HepG2 (cell line): ENCODE measurements at regions not wholly inside any gene's neighbourhood (a gene's known extent, or its start where the extent isn't known, plus 50 kb on each side); places are given as distances from the start of the nearest gene placed in this dataset.

ENCODE experiments used
- POLR2AphosphoS5 ChIP-seq: IDR thresholded peaks from 2 replicates; pipeline ENCODE4 v1.6.1; 2012; ENCODE audit warnings: low read depth, low read length
- TF ChIP-seq, protein P1 (sequence below): sonication (generic); formaldehyde crosslinking; IDR thresholded peaks from 2 replicates; pipeline ENCODE4 v1.5.0; 2020; ENCODE audit warnings: mild to moderate bottlenecking, missing genetic modification reagents, moderate library complexity

DNA sequence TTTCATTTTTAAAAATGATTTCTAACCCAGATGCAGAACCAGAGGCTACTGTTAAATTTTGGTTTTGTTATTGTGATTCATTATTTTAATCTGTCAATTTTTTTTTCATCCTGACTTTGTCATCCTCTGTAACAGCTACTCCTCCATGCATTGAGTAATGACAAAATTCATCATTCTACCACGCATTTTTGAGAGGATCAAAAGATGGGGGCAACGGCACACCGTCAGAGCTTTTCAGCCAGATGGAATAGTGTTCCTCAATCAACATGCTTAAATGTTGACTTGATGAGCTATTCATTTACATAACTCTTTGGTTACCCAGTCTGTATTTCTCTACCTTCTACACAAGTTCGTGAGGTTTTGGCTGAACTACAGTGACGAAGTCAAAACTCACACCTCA, 486.3 kb downstream of the EFNB2 start:
- no peak for TF ChIP-seq POLR2AphosphoS5
- TF ChIP-seq, protein P1, sequence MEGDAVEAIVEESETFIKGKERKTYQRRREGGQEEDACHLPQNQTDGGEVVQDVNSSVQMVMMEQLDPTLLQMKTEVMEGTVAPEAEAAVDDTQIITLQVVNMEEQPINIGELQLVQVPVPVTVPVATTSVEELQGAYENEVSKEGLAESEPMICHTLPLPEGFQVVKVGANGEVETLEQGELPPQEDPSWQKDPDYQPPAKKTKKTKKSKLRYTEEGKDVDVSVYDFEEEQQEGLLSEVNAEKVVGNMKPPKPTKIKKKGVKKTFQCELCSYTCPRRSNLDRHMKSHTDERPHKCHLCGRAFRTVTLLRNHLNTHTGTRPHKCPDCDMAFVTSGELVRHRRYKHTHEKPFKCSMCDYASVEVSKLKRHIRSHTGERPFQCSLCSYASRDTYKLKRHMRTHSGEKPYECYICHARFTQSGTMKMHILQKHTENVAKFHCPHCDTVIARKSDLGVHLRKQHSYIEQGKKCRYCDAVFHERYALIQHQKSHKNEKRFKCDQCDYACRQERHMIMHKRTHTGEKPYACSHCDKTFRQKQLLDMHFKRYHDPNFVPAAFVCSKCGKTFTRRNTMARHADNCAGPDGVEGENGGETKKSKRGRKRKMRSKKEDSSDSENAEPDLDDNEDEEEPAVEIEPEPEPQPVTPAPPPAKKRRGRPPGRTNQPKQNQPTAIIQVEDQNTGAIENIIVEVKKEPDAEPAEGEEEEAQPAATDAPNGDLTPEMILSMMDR (CRISPR knock-in tag) = no peak
